ENCODE measurements at regions not wholly inside any gene's neighbourhood (a gene's known extent, or its start where the extent isn't known, plus 50 kb on each side); places are given as distances from the start of the nearest gene placed in this dataset.

- TF ChIP-seq, protein P1, sequence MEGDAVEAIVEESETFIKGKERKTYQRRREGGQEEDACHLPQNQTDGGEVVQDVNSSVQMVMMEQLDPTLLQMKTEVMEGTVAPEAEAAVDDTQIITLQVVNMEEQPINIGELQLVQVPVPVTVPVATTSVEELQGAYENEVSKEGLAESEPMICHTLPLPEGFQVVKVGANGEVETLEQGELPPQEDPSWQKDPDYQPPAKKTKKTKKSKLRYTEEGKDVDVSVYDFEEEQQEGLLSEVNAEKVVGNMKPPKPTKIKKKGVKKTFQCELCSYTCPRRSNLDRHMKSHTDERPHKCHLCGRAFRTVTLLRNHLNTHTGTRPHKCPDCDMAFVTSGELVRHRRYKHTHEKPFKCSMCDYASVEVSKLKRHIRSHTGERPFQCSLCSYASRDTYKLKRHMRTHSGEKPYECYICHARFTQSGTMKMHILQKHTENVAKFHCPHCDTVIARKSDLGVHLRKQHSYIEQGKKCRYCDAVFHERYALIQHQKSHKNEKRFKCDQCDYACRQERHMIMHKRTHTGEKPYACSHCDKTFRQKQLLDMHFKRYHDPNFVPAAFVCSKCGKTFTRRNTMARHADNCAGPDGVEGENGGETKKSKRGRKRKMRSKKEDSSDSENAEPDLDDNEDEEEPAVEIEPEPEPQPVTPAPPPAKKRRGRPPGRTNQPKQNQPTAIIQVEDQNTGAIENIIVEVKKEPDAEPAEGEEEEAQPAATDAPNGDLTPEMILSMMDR (IDR thresholded peaks at IDR 0.05): no peak
- TF ChIP-seq POLR2A (IDR thresholded peaks at IDR 0.05): no peak
Observed at GRCh38 chr6:112470950-112471349, 123.8 kb downstream of the RFPL4B start.

All from esophagus squamous epithelium (tissue), 4 donors.